Stimulated activated naive B cell treated with anti-CD40 and anti-IgM and Interleukin-4, amounts not matched to agents 10 μg/mL and 1 μg/mL and 100 μg/mL, for 72 hours (primary cell): ENCODE measurements at regions not wholly inside any gene's neighbourhood (a gene's known extent, or its start where the extent isn't known, plus 50 kb on each side); places are given as distances from the start of the nearest gene placed in this dataset.
"Not testable (repeated sequence)": the region's sequence is repeated elsewhere in the genome, so short reads cannot be mapped to it uniquely, and the experiment has no call there.

Experiments used
- ATAC-seq, 2 donors: fragments of 150-1000 bp; cut with Tn5 transposase; replicated peaks; 2 replicates each; pipeline ENCODE4 v1.10.0; 2021; ENCODE audit warnings: moderate library complexity in 1 of 2
- DNase-seq: peaks from one replicate; pipeline ENCODE4 v3.0.0; 2021
- H3K27ac Mint-ChIP-seq: one replicate; pipeline ENCODE4 v1.8.0; 2022; ENCODE audit warnings: mild to moderate bottlenecking, mixed read lengths
- H3K27me3 Mint-ChIP-seq, 2 donors: one replicate each; pipeline ENCODE4 v1.8.0; 2022; ENCODE audit warnings: mixed read lengths in 2 of 2
- H3K36me3 Mint-ChIP-seq, 2 donors: one replicate each; pipeline ENCODE4 v1.8.0; 2022; ENCODE audit warnings: mixed read lengths in 2 of 2, mild to moderate bottlenecking in 1 of 2
- H3K4me1 Mint-ChIP-seq, 2 donors: one replicate each; pipeline ENCODE4 v1.8.0; 2022; ENCODE audit warnings: mixed read lengths in 2 of 2, mild to moderate bottlenecking in 1 of 2
- H3K4me3 Mint-ChIP-seq, 2 donors: one replicate each; pipeline ENCODE4 v1.8.0; 2022; ENCODE audit warnings: mild to moderate bottlenecking in 2 of 2, mixed read lengths in 2 of 2, moderate library complexity in 1 of 2
- H3K9me3 Mint-ChIP-seq, 2 donors: one replicate each; pipeline ENCODE4 v1.8.0; 2022; ENCODE audit warnings: mixed read lengths in 2 of 2, mild to moderate bottlenecking in 1 of 2

GRCh38 chr18:15061289-15061896 lies 313.4 kb downstream of the ANKRD30B start:
- H3K9me3 Mint-ChIP-seq, H3K4me1 Mint-ChIP-seq, H3K27me3 Mint-ChIP-seq, H3K27ac Mint-ChIP-seq, DNase-seq, ATAC-seq, H3K4me3 Mint-ChIP-seq, H3K36me3 Mint-ChIP-seq: not testable (repeated sequence)

DNA sequence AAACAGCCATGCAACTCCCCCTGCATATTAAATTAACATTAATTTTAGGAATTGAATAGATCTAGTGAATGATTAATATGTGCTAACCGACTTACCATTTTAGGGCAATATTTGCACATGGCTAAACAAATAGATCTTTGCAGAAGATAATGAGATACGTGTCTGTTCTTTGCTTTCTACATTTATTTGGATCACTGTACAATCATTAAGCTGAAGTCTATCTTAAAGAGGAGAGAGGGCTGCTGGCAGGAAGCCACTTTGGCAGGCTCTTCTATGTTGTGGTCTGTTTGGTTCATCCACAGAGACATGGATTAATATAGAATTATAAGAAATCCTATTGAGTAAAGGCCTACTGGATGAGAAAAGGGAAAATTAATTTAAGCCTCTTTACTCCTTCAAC lies 318.5 kb downstream of the ANKRD30B start:
- DNase-seq, H3K4me3 Mint-ChIP-seq, H3K27ac Mint-ChIP-seq, H3K36me3 Mint-ChIP-seq, H3K27me3 Mint-ChIP-seq, H3K4me1 Mint-ChIP-seq, ATAC-seq, H3K9me3 Mint-ChIP-seq: not testable (repeated sequence)

DNA sequence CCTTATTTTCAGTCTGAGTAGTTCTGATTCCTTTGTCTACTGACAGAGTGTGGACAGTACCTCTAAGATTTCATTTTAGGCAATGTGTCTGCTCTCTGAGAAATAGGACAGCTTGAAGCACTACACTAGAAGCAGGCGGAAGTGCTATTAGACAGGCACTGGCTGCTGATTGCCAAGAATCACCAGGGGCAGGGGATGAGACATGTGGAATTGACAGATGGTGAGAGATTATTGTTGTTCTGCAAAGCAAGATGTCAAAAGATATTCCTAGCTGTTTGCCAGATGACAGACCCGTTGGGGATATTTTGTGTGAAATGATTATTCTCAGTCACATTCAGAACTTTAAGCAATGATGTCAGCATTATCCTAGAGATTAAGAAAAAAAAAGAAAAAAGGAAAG lies 323.3 kb downstream of the ANKRD30B start:
- H3K9me3 Mint-ChIP-seq, DNase-seq, H3K4me1 Mint-ChIP-seq, ATAC-seq, H3K27ac Mint-ChIP-seq, H3K4me3 Mint-ChIP-seq, H3K27me3 Mint-ChIP-seq, H3K36me3 Mint-ChIP-seq: not testable (repeated sequence)
